ENCODE measurements at regions not wholly inside any gene's neighbourhood (a gene's known extent, or its start where the extent isn't known, plus 50 kb on each side); places are given as distances from the start of the nearest gene placed in this dataset.

DNA sequence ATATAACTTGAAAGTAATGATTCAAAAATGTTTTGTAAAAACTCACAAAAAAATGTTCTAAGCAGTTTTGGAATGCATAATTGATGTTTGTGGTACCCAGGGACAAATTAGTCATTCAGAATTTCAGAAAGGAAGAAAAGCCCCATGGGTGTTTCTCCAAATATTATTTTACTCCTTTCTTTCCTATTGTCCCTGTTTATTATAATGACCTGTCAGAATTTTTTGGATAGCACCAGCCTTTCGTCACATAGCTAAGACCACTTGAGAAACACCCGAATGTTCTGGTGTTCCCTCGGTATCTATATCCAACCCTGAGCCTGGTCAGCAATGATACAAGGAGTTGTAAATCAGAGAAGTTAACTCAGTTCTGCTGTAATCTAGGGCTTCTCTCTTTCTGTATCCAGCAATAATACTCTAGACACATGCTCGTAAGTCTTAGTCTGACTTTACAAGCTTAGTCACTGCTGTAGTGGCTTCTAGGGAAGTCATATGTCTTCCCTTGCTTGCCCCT, 64.8 kb upstream of the MEOX2 start:
- Histone ChIP-seq H3K4me3 (no peak overlapping the region), H3K27ac (no peak overlapping the region), H3K9me3 (no peaks in the 10 kb centered on the region), H3K4me1 (no peaks in the 10 kb centered on the region), H3K36me3 (no peaks in the 10 kb centered on the region), H3K27me3 (no peaks in the 10 kb centered on the region)
- intact Hi-C loops (cut with DNase I), result no loop called here
- TF ChIP-seq POLR2A (IDR thresholded peaks at IDR 0.05), result no peak
- TF ChIP-seq, protein P1, sequence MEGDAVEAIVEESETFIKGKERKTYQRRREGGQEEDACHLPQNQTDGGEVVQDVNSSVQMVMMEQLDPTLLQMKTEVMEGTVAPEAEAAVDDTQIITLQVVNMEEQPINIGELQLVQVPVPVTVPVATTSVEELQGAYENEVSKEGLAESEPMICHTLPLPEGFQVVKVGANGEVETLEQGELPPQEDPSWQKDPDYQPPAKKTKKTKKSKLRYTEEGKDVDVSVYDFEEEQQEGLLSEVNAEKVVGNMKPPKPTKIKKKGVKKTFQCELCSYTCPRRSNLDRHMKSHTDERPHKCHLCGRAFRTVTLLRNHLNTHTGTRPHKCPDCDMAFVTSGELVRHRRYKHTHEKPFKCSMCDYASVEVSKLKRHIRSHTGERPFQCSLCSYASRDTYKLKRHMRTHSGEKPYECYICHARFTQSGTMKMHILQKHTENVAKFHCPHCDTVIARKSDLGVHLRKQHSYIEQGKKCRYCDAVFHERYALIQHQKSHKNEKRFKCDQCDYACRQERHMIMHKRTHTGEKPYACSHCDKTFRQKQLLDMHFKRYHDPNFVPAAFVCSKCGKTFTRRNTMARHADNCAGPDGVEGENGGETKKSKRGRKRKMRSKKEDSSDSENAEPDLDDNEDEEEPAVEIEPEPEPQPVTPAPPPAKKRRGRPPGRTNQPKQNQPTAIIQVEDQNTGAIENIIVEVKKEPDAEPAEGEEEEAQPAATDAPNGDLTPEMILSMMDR (IDR thresholded peaks at IDR 0.05), result no peak
- no peak for TF ChIP-seq POLR2AphosphoS5 (IDR thresholded peaks at IDR 0.05; ENCODE audit: insufficient read depth in 1 of 2, low read depth in 1 of 2)
- no peak for DNase-seq (ENCODE audit: extremely low spot score in 2 of 2)

DNA sequence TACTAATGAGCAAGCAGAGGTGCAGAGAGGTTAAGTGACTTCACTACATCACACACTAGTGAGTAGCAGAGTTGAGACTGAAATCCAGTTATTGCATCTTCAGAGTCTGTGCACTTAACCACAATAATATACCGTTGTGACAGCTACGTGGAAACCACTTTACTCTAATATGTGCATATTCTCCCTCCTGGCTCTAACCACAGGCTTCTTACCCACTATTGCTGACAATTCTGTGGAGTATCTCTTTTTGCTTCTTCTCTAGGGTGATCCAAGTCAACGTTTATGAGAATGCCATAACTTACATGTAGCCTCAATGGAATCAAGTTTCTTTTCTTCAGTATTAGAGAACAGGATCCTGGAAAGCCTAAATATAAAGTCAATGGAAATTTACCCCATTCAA, 64.2 kb upstream of the MEOX2 start:
- no peaks in the 10 kb centered on the region for H3K9me3 ChIP-seq
- H3K4me1 ChIP-seq, result no peaks in the 10 kb centered on the region
- intact Hi-C loops (cut with DNase I), result no loop called here
- H3K4me3 ChIP-seq, result no peak overlapping the region
- H3K27ac ChIP-seq, result no peak overlapping the region
- TF ChIP-seq, protein P1 (IDR thresholded peaks at IDR 0.05), result no peak
- no peak for TF ChIP-seq POLR2AphosphoS5 (IDR thresholded peaks at IDR 0.05; ENCODE audit: insufficient read depth in 1 of 2, low read depth in 1 of 2)
- no peak for TF ChIP-seq POLR2A (IDR thresholded peaks at IDR 0.05)
- no peak for DNase-seq (ENCODE audit: extremely low spot score in 2 of 2)
- H3K36me3 ChIP-seq, result no peaks in the 10 kb centered on the region
- no peaks in the 10 kb centered on the region for H3K27me3 ChIP-seq

DNA sequence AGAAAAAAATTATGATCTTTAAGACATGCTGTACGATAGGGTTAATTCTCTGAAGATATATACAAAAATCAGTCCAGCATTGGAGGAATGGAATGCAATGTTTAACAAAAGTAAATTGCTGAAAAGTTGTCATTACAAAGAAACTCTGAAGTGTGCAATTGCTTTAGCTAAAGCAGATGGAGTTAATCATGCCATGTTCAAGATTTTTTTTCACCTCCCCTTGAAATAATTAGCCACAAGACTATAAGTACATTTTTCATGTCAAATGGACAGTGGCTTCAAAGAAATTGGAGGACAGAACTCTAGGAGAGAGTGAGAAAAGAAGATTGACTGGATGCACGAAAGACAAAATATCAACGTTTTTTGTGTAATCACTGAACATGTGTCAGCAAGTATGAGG, 63.1 kb upstream of the MEOX2 start:
- DNase-seq (ENCODE audit: extremely low spot score in 2 of 2), result no peak
- Histone ChIP-seq H3K27ac (no peak overlapping the region), H3K4me1 (no peaks in the 10 kb centered on the region), H3K4me3 (no peak overlapping the region), H3K36me3 (no peaks in the 10 kb centered on the region), H3K27me3 (no peaks in the 10 kb centered on the region), H3K9me3 (no peaks in the 10 kb centered on the region)
- intact Hi-C loops (cut with DNase I), result loop anchor here (10.0 kb wide), 1 partner anchor 545 kb away; no protein-coding TSS in a partner anchor
- TF ChIP-seq POLR2AphosphoS5 (IDR thresholded peaks at IDR 0.05; ENCODE audit: insufficient read depth in 1 of 2, low read depth in 1 of 2), result no peak
- no peak for TF ChIP-seq POLR2A (IDR thresholded peaks at IDR 0.05)
- TF ChIP-seq, protein P1 (IDR thresholded peaks at IDR 0.05), result no peak

DNA sequence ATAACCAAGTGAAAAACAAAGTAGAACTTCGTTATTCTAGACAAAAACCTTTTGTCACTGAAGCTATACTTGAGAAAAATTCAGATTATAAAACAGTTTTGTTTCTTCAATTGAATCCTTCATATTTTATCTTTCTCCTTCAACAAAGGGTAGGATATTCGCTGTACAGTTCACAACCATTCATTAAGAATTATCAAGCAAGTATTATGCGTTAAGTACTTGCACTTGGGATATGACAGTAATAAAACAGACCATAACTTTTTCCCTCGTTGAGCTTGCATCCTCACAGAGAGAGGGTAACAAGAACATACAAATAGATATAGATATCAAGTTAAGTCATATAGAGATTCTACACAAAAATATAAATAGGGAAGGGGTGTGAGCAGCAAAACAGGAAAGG, 61.2 kb upstream of the MEOX2 start:
- Histone ChIP-seq H3K4me3 (no peak overlapping the region), H3K36me3 (no peaks in the 10 kb centered on the region), H3K9me3 (no peaks in the 10 kb centered on the region), H3K27ac (no peak overlapping the region), H3K4me1 (no peaks in the 10 kb centered on the region), H3K27me3 (no peaks in the 10 kb centered on the region)
- no peak for DNase-seq (ENCODE audit: extremely low spot score in 2 of 2)
- intact Hi-C loops (cut with DNase I), result loop anchor here (10.0 kb wide), 1 partner anchor 543 kb away; no protein-coding TSS in a partner anchor
- TF ChIP-seq POLR2AphosphoS5 (IDR thresholded peaks at IDR 0.05; ENCODE audit: insufficient read depth in 1 of 2, low read depth in 1 of 2) (no peak), POLR2A (IDR thresholded peaks at IDR 0.05) (no peak)
- TF ChIP-seq, protein P1 (IDR thresholded peaks at IDR 0.05), result no peak

DNA sequence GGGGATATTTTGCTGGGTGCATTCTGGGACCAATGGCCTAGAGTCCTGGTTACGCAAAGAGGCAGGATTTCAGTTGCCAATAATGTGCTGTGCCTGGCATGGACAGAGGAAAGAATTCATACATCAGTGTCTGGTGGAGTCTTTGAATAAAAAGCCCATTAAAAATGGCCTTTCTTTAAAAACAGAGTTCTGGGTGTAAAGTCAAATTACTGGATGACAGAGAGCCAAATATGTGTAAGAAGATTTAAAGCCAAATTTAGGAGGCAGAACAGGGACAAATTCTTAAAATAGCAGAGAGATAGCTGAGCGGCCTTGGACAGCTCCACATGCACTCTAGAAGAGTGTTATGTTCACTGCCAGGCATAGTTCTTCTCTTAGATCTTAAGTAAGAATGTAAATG, 60.8 kb upstream of the MEOX2 start:
- no peak for DNase-seq (ENCODE audit: extremely low spot score in 2 of 2)
- H3K4me3 ChIP-seq, result no peak overlapping the region
- intact Hi-C loops (cut with DNase I), result loop anchor here (10.0 kb wide), 1 partner anchor 542 kb away; no protein-coding TSS in a partner anchor
- H3K27ac ChIP-seq, result no peak overlapping the region
- TF ChIP-seq POLR2AphosphoS5 (IDR thresholded peaks at IDR 0.05; ENCODE audit: insufficient read depth in 1 of 2, low read depth in 1 of 2) (no peak), POLR2A (IDR thresholded peaks at IDR 0.05) (no peak)
- TF ChIP-seq, protein P1 (IDR thresholded peaks at IDR 0.05), result no peak
- no peaks in the 10 kb centered on the region for H3K36me3 ChIP-seq
- no peaks in the 10 kb centered on the region for H3K4me1 ChIP-seq
- H3K27me3 ChIP-seq, result no peaks in the 10 kb centered on the region
- no peaks in the 10 kb centered on the region for H3K9me3 ChIP-seq

Measured in vagina (tissue), 2 donors.